ENCODE measurements at regions not wholly inside any gene's neighbourhood (a gene's known extent, or its start where the extent isn't known, plus 50 kb on each side); places are given as distances from the start of the nearest gene placed in this dataset.

GRCh38 chr5:124414973-124415372, 331.5 kb downstream of the ZNF608 start:
- no peak for FAIRE-seq
- Histone ChIP-seq H3K27me3 (ENCODE audit: control insufficient read depth in 1 of 2, insufficient read depth in 2 of 2, low read length in 2 of 2) (no peaks in the 10 kb centered on the region; a peak in 1 of 5 replicates), H3K9me3 (ENCODE audit: low read length) (no peaks in the 10 kb centered on the region), H3K9ac (ENCODE audit: insufficient read depth, low read depth, low read length) (no peak overlapping the region), H3K4me3 (replicated peaks in 1 of 3; ENCODE audit: insufficient read depth in 1 of 3, low read depth in 2 of 3, low read length in 3 of 3) (no peak overlapping the region), H4K20me1 (ENCODE audit: insufficient read depth, low read length) (no peaks in the 10 kb centered on the region), H3K4me2 (ENCODE audit: low read depth, low read length) (no peak overlapping the region), H3K79me2 (ENCODE audit: insufficient read depth, low read length) (no peaks in the 10 kb centered on the region), H3K27ac (ENCODE audit: extremely low read length, insufficient read depth, low read length) (no peak overlapping the region), H3K36me3 (replicated peaks in 1 of 2; ENCODE audit: control insufficient read depth in 1 of 2, insufficient read depth in 2 of 2, low read length in 2 of 2) (no peaks in the 10 kb centered on the region), H3K4me1 (ENCODE audit: insufficient read depth, low read length) (no peaks in the 10 kb centered on the region), H2AFZ (ENCODE audit: low read length) (no peak overlapping the region)
- intact Hi-C loops (cut with micrococcal nuclease; ENCODE audit: unreplicated experiment): no loop called here
- BruUV-seq (replicated peaks): no TSS peak
- no peak for DNase-seq (ENCODE audit: low spot score)
- WGBS (ENCODE audit: low lambda C conversion rate): 37% methylated on average over 3 of the region's 3 CpGs
- in situ Hi-C loops (cut with HindIII; ENCODE audit: extremely low pct_ligation_motif_present, low pct_unique_long_range_greater_than_20kb): no loop called here
- POLR2A ChIA-PET: no interaction called here
- TF ChIP-seq ZBTB3 (CRISPR knock-in tag; IDR thresholded peaks at IDR 0.05; ENCODE audit: borderline replicate concordance, low read depth) (no peak), GPN1 (CRISPR knock-in tag; IDR thresholded peaks at IDR 0.05; ENCODE audit: borderline replicate concordance) (no peak), SMC3 (IDR thresholded peaks at IDR 0.05; ENCODE audit: low read length) (no peak), NFRKB (IDR thresholded peaks at IDR 0.05) (no peak), ZNF563 (CRISPR knock-in tag; IDR thresholded peaks at IDR 0.05) (no peak), NFIC (IDR thresholded peaks at IDR 0.05; ENCODE audit: low read length) (no peak), ZNF7 (CRISPR knock-in tag; IDR thresholded peaks at IDR 0.05) (no peak), RAD21 (CRISPR knock-in tag; IDR thresholded peaks at IDR 0.05) (no peak), ZNF274 (CRISPR knock-in tag; IDR thresholded peaks at IDR 0.05) (no peak), ZNF256 (CRISPR knock-in tag; conservative IDR thresholded peaks at IDR 0.05) (no peak), ZNF367 (CRISPR knock-in tag; IDR thresholded peaks at IDR 0.05; ENCODE audit: borderline replicate concordance) (no peak)
- TF ChIP-seq, protein P1, sequence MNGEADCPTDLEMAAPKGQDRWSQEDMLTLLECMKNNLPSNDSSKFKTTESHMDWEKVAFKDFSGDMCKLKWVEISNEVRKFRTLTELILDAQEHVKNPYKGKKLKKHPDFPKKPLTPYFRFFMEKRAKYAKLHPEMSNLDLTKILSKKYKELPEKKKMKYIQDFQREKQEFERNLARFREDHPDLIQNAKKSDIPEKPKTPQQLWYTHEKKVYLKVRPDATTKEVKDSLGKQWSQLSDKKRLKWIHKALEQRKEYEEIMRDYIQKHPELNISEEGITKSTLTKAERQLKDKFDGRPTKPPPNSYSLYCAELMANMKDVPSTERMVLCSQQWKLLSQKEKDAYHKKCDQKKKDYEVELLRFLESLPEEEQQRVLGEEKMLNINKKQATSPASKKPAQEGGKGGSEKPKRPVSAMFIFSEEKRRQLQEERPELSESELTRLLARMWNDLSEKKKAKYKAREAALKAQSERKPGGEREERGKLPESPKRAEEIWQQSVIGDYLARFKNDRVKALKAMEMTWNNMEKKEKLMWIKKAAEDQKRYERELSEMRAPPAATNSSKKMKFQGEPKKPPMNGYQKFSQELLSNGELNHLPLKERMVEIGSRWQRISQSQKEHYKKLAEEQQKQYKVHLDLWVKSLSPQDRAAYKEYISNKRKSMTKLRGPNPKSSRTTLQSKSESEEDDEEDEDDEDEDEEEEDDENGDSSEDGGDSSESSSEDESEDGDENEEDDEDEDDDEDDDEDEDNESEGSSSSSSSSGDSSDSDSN (CRISPR knock-in tag; IDR thresholded peaks at IDR 0.05): no peak
- CTCF ChIA-PET (ENCODE audit: low intra/inter-chr PET ratio, low total read pairs): no interaction called here
- ATAC-seq: no peak
